HG03442 (cell line): ENCODE measurements at regions not wholly inside any gene's neighbourhood (a gene's known extent, or its start where the extent isn't known, plus 50 kb on each side); places are given as distances from the start of the nearest gene placed in this dataset.
A peak's percentile ranks its signal among the peaks of the same experiment; 100 is the strongest.

Experiments used
- ATAC-seq: cut with Tn5 transposase; IDR thresholded peaks from one replicate; pipeline ENCODE4 v1.9.1; 2021; ENCODE audit warnings: mild to moderate bottlenecking, moderate library complexity; ENCODE audit not compliant: unreplicated experiment

DNA sequence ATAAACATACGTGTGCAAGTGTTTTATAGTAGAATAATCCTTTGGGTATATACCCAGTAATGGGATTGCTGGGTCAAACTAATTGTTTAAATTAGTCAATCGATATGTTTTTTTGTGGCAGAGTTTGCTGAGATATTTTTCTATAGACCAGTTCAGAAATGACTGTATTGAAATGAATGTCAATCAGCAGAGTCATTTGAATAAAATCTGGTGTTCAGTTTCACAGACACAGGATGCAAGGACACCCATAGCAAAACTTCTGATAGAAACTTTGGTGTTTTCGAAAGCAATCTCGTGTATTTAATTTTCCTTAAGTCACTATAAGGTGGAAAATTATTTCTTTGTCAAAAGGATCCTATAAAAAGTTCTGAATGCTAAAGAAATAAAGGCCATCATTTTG, 434.4 kb downstream of the RAP2B start:
- no peak for ATAC-seq

DNA sequence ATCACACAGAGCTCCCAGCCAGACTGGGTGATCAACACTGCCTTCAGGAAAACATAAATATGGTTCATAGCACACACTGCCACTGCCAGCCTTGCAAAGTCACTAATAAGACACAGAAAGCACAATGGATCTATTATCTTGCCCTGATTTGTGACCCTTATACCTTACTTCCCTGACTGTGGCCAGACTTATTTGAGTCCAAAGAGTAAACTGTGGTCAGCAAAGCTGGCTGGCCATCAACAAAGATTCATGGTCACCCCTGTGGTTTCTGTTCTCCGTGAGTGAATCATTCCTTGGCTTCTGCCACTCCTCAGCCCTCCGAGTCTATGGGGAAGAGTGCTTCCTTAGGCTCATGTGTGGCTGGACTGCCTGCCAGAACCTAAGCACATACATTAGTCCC, 437.7 kb downstream of the RAP2B start:
- ATAC-seq: no peak

- no peak for ATAC-seq
Observed at GRCh38 chr3:153600896-153601295, 438.9 kb downstream of the RAP2B start.

DNA sequence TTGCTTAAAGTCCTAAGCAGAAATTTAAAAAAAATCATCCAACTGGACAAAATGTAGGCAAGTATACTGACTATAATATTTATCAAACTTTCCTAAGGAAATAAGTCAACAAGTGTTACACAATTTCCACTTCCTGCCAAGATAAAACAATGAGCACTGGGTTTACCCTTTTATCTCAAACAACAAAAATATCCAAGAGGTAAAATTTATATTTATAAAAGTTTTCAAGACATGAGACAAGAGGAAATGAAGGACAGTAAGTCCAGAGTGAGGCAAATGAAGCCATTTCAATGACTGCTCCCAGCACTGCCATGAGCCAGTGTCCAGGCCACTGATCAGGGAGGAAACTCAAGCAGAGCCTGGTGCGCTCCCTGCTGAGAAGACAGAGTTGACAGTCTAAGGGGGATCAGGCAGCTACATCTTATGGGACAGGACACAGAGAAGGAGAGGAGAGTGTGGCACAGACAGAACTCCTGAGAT, 439.4 kb downstream of the RAP2B start:
- ATAC-seq: no peak

DNA sequence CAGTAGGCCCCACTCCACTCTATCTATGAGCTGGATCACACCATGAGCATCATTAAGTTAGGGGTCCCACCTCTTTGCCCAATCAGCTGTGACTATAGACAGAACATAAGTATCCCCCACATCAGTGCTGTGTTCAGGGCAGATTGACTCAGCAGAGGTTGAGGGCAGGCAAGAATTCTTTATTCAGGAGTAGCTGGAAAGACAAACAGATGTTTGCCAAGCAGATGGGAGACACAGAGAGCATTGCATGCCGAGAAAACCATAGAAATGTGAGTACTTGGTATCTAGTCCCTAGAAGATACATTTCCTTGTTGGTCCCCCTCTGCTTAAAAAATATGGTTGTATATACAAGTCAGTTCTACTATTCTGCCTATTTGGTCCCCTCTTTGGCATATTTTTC, 440.8 kb downstream of the RAP2B start:
- no peak for ATAC-seq

DNA sequence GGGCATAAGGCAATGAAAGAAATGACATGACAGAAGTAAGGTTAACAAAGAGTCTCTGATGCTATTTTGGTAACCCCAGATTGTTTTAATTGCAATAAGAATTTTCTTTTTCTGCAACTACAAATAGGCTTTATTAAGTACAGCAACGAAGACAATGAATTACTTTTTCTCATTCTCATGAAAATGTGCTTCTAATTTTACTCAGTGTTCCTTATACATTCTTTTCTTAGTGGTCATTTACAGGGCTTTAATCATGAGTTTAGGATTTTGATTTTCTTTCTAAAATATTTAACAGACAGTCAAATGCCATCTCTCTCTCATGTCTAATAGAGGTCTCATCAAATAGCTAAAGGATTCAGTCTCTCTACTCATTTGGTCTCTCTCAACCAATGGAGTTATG, 452.1 kb downstream of the RAP2B start:
- no peak for ATAC-seq

DNA sequence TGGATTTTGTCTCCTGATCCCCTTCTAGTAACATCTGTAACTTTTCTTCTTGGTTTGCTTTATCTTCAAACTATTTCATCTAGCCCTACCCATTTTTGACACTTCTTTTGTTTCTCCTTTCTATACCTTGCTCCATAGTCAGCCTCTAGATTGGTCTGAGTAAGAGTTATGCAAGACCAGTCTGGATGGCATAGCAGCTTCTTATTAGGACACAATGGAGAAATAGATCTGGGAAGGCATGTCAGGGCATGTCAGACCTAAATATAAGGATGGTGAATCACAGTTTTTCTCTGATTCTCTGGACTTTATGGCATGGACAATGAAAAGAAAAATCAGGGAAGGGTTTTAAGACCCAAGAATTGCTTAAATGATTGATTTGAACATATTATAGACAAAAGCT, 452.5 kb downstream of the RAP2B start:
- no peak for ATAC-seq

GRCh38 chr3:153615863-153616262, 453.8 kb downstream of the RAP2B start:
- ATAC-seq: no peak

DNA sequence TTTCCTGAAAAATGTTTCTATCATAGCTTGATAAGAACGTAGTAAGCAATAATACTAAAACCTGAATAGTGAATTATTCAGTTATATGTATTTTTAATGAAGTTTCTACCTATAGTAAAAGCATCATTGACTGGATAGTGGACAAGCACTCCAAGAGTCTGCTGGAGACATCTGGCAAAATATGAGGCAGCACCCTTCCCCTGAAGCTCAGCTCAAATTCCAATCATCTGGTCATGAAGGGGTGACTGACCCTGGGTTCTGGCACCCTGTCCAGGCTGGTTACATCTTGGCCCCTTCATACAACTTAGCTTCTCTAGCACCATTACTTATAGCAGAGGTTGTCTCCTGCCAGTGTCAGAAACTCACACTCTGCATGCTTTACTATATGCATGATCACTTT, 455.4 kb downstream of the RAP2B start:
- ATAC-seq: no peak

GRCh38 chr3:153618176-153618575, 456.1 kb downstream of the RAP2B start:
- ATAC-seq: no peak

- no peak for ATAC-seq
Observed at GRCh38 chr3:153619268-153619667, 457.2 kb downstream of the RAP2B start.

GRCh38 chr3:153621953-153622352, 459.9 kb downstream of the RAP2B start:
- ATAC-seq: peak; percentile 97

DNA sequence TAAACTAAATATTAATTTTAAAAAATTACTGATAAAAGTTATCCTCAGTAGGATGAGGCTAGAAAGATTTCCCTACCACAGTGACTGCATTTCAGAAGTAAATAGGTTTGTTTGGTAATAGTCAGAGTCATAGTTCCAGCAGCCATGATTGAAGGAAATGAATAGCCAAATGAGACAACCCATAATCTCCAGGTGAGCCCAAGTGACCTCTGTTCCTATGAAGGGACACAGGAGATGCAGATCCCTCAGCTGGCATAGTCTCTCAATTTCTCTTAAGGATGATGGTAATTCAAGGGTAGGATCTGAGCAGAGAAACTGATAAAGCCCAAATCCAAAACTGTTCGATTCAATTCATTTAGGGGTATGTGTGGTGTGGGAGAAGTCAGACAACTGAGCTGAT, 461.8 kb downstream of the RAP2B start:
- ATAC-seq: no peak

DNA sequence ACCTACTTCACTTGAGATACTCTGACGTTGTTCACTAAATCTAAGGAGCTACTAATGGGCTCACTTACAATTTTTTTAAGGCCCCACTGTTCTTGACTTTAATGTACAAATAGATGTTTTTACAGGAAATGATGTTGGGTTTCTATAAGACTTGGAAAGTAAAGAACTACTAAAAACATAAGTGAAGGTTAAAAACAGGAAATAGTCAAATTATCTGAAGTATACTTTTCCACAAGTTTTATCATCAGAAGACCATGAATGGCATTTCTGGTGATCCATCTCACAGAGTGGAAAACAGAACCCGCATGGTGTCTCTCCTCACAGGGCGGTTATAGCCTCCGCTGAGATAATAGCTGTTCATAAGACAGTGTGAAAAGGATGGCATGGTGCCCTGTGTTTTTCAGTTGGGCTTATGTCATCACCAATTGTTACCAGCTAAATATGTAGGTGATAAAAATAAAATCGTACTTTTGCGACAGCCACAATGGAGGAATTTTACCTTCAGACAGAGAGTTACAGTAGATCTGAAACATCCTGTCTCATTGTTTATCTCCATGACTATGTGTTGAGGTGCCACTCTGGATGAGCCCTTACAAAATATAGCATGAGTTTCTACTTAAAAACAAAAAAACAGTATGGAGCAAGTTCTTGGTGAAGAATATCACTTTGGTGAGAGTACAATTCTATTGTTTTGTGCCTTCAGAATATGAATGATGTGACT, 462.4 kb downstream of the RAP2B start:
- no peak for ATAC-seq

DNA sequence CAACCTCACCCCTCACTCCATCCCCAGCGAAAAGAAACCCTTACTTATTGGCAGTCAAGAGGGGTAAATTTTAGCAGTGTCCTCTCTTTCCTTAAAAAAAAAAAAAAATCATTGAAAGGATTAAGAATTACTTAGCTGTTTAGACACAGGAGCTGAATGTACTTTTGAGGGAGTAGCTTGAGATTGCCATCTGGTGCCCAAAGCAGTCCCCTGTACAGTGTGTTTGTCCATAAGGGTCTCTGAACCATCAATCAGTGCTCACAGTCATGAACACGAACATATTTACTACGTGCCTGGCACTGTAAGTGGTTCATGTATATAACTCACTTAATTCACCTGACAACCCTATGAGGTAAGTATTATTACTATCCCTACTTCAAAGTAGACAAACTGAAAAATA, 463.5 kb downstream of the RAP2B start:
- no peak for ATAC-seq

- ATAC-seq: no peak
Observed at GRCh38 chr3:153626158-153626557, 464.1 kb downstream of the RAP2B start.

DNA sequence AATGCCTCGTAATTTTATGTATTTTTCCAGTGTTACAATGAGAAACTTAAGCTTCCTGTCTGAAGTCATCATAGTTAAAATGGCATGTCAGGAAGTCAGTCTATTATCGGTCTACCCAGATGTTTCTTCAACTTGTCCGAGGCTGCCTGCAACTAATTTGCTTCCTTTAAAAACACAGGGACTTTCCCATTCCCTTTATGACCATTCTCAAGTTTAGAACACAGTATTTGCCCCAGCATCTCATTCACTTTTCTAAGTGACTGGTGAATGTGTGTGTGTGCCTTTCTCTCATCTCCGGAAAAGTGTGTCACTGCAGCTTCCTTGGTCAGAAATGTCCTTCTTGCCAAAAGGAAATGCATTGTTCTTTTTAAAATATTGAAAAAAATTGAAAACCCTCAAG, 466.6 kb downstream of the RAP2B start:
- ATAC-seq: peak; percentile 51

- no peak for ATAC-seq
Observed at GRCh38 chr3:153629148-153629547, 467.1 kb downstream of the RAP2B start.

GRCh38 chr3:153631102-153631501, 469.1 kb downstream of the RAP2B start:
- no peak for ATAC-seq

- ATAC-seq: no peak
Observed at GRCh38 chr3:153631664-153632063, 469.6 kb downstream of the RAP2B start.

GRCh38 chr3:153633407-153633806, 471.4 kb downstream of the RAP2B start:
- no peak for ATAC-seq

GRCh38 chr3:153634683-153635082, 472.7 kb downstream of the RAP2B start:
- no peak for ATAC-seq

GRCh38 chr3:153639631-153640030, 477.6 kb downstream of the RAP2B start:
- ATAC-seq: no peak
